ENCODE measurements at regions not wholly inside any gene's neighbourhood (a gene's known extent, or its start where the extent isn't known, plus 50 kb on each side); places are given as distances from the start of the nearest gene placed in this dataset.

- TF ChIP-seq CTCF (IDR thresholded peaks at IDR 0.05; ENCODE audit: low read depth, low read length) (no peak), EZH2phosphoT487 (IDR thresholded peaks at IDR 0.05; ENCODE audit: low read depth) (no peak)
These were observed 741.2 kb upstream of the FAM98A start for GRCh38 chr2:34340307-34340706.

All from OCI-LY3 (cell line).